Nephron (organoid): ENCODE measurements at regions not wholly inside any gene's neighbourhood (a gene's known extent, or its start where the extent isn't known, plus 50 kb on each side); places are given as distances from the start of the nearest gene placed in this dataset.

Experiments used
- H3K27ac Mint-ChIP-seq, 3 experiments: 2 replicates each; pipeline ENCODE4 v1.8.0; 2020; ENCODE audit warnings: mixed read lengths in 3 of 3, mild to moderate bottlenecking in 2 of 3, moderate library complexity in 1 of 3
- H3K27me3 Mint-ChIP-seq: 2 replicates; pipeline ENCODE4 v1.8.0; 2021; ENCODE audit warnings: low read depth, mild to moderate bottlenecking, moderate library complexity, mixed read lengths
- H3K36me3 Mint-ChIP-seq: 2 replicates; pipeline ENCODE4 v1.8.0; 2020; ENCODE audit warnings: low read depth, mixed read lengths
- H3K4me1 Mint-ChIP-seq: 2 replicates; pipeline ENCODE4 v1.8.0; 2020; ENCODE audit warnings: mixed read lengths
- H3K4me3 Mint-ChIP-seq, 3 experiments: 2 replicates each; pipeline ENCODE4 v1.8.0; 2020; ENCODE audit warnings: mild to moderate bottlenecking in 3 of 3, mixed read lengths in 3 of 3, moderate library complexity in 2 of 3
- H3K9me3 Mint-ChIP-seq: 2 replicates; pipeline ENCODE4 v1.8.0; 2020; ENCODE audit warnings: mixed read lengths
- TF ChIP-seq, protein P1 (sequence below), 3 experiments: fragments of 200-600 bp; sonication (generic); IDR thresholded peaks; one replicate each; pipeline ENCODE4 v1.5.0; 2021; ENCODE audit warnings: antibody characterized with exemption in 3 of 3; ENCODE audit not compliant: unreplicated experiment in 3 of 3

DNA sequence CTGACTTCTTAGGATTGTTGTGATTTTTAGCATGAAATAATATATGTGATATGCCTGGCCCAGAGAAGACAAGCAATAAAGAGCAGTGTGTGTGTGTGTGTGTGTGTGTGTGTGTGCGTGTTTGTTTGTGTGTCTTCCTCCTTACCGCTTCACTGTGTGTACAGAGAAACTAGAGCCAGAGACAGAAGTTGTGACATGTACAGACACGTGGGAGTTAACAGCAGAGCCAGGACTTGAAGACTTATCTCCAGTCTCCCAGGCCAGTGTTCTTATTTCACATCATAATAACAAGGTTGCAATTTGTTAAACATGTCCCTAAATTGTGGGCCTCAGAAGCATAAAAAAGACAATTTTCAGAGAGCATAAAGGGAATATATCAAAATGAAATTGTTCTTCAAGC is 192.0 kb upstream of the JUN start:
- Mint-ChIP-seq H3K9me3 (no peaks in the 10 kb centered on the region), H3K27ac (peak overlapping the region; percentile 30 to 63 (median 41)), H3K4me1 (peaks cover 33% of the 10 kb centered on the region), H3K36me3 (no peaks in the 10 kb centered on the region), H3K27me3 (peaks cover 3% of the 10 kb centered on the region), H3K4me3 (no peak overlapping the region)
- TF ChIP-seq, protein P1, sequence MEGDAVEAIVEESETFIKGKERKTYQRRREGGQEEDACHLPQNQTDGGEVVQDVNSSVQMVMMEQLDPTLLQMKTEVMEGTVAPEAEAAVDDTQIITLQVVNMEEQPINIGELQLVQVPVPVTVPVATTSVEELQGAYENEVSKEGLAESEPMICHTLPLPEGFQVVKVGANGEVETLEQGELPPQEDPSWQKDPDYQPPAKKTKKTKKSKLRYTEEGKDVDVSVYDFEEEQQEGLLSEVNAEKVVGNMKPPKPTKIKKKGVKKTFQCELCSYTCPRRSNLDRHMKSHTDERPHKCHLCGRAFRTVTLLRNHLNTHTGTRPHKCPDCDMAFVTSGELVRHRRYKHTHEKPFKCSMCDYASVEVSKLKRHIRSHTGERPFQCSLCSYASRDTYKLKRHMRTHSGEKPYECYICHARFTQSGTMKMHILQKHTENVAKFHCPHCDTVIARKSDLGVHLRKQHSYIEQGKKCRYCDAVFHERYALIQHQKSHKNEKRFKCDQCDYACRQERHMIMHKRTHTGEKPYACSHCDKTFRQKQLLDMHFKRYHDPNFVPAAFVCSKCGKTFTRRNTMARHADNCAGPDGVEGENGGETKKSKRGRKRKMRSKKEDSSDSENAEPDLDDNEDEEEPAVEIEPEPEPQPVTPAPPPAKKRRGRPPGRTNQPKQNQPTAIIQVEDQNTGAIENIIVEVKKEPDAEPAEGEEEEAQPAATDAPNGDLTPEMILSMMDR (IDR thresholded peaks at IDR 0.05; ENCODE audit: unreplicated experiment in 3 of 3), result no peak

DNA sequence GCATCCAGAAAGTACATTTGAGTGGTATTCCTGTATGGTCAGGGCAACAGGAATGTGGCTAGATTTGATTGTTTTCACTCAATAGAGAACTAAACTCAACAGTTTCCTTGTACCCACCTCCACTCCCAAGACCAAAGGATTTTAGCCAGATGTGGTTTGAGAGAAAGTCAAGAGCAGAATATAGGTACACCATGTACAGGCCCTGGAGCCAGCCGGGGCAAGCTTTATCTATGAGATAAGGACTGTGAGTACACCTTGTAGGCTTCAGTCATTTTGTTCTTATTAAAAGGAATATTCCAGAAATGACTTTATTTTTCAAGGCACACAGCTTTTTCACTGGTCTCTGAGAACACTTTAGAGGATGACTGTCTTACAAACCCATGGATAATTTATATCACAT is 192.4 kb upstream of the JUN start:
- Mint-ChIP-seq H3K27ac (peak overlapping the region; percentile 30 to 63 (median 41)), H3K4me3 (no peak overlapping the region), H3K4me1 (peaks cover 33% of the 10 kb centered on the region), H3K27me3 (peaks cover 3% of the 10 kb centered on the region), H3K36me3 (no peaks in the 10 kb centered on the region), H3K9me3 (no peaks in the 10 kb centered on the region)
- TF ChIP-seq, protein P1 (IDR thresholded peaks at IDR 0.05; ENCODE audit: unreplicated experiment in 3 of 3), result no peak

- no peaks in the 10 kb centered on the region for H3K9me3 Mint-ChIP-seq
- peaks cover 37% of the 10 kb centered on the region for H3K4me1 Mint-ChIP-seq
- no peak overlapping the region for H3K27ac Mint-ChIP-seq
- TF ChIP-seq, protein P1 (IDR thresholded peaks at IDR 0.05; ENCODE audit: unreplicated experiment in 3 of 3), result no peak
- peaks cover 3% of the 10 kb centered on the region for H3K27me3 Mint-ChIP-seq
- H3K36me3 Mint-ChIP-seq, result no peaks in the 10 kb centered on the region
- H3K4me3 Mint-ChIP-seq, result no peak overlapping the region
Observed at GRCh38 chr1:58977598-58977997, 193.8 kb upstream of the JUN start.

DNA sequence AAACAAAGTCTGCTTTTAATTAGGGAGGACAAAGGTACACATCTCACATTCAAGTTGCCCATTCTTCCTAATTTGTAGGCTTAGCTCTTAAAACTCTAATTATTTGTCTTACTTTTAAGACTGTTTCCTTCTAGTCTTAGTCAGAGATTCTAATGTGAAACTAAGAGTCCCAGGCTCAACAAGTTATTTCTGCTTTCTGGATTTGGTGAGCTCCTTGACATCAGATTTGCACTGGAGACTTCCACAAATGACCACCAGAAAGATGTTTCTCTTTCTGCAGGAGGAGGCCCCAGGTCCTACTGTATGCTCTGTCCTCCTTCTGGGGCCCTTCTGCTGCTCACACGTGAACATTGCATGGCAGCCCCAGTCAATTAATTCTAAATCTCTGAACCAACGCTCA is 194.2 kb upstream of the JUN start:
- no peak overlapping the region for H3K4me3 Mint-ChIP-seq
- peaks cover 3% of the 10 kb centered on the region for H3K27me3 Mint-ChIP-seq
- H3K4me1 Mint-ChIP-seq, result peaks cover 42% of the 10 kb centered on the region
- H3K27ac Mint-ChIP-seq, result no peak overlapping the region
- H3K9me3 Mint-ChIP-seq, result no peaks in the 10 kb centered on the region
- no peaks in the 10 kb centered on the region for H3K36me3 Mint-ChIP-seq
- TF ChIP-seq, protein P1 (IDR thresholded peaks at IDR 0.05; ENCODE audit: unreplicated experiment in 3 of 3), result no peak

- Mint-ChIP-seq H3K27ac (no peak overlapping the region), H3K4me1 (peaks cover 52% of the 10 kb centered on the region), H3K9me3 (no peaks in the 10 kb centered on the region), H3K27me3 (peaks cover 7% of the 10 kb centered on the region), H3K36me3 (no peaks in the 10 kb centered on the region), H3K4me3 (no peak overlapping the region)
- TF ChIP-seq, protein P1 (IDR thresholded peaks at IDR 0.05; ENCODE audit: unreplicated experiment in 3 of 3), result no peak
Observed at GRCh38 chr1:58979086-58979485, 195.2 kb upstream of the JUN start.

DNA sequence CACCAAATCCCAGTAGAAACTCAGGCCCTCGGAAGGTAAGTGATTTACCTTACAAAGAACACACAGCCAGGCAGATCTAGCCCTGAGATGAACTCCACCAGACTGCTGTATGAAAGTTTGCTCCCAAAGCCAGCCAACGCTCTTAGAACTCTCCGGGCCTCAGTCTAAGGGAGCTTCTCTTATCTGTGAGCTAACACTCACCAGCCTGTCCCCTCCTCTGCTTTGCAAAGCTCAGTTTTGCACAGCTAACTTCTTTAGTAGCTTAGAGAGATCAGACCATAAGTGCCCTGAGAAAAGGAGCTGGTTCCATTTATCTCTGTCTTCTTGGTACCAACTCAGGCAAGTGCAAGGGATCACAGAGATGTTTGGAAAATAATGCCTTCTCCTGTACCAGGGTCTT is 195.8 kb upstream of the JUN start:
- H3K27me3 Mint-ChIP-seq, result peaks cover 7% of the 10 kb centered on the region
- H3K4me3 Mint-ChIP-seq, result no peak overlapping the region
- TF ChIP-seq, protein P1 (IDR thresholded peaks at IDR 0.05; ENCODE audit: unreplicated experiment in 3 of 3), result no peak
- H3K36me3 Mint-ChIP-seq, result no peaks in the 10 kb centered on the region
- peaks cover 53% of the 10 kb centered on the region for H3K4me1 Mint-ChIP-seq
- no peaks in the 10 kb centered on the region for H3K9me3 Mint-ChIP-seq
- no peak overlapping the region for H3K27ac Mint-ChIP-seq
